Activated T-helper 2 cell treated with anti-CD3 and anti-CD28 coated beads, Interferon-gamma antibody, Interleukin-2, Interleukin-4, amounts not matched to agents 10 μg/mL and 5 μg/mL and 100 μg/mL, durations not matched to agents 14 hours and 24 hours and 36 hours (primary cell): ENCODE measurements at regions not wholly inside any gene's neighbourhood (a gene's known extent, or its start where the extent isn't known, plus 50 kb on each side); places are given as distances from the start of the nearest gene placed in this dataset.

ENCODE experiments used
- DNase-seq: peaks from one replicate; pipeline ENCODE4 v3.0.0; 2021; ENCODE audit warnings: low spot score
- H3K27ac Mint-ChIP-seq: one replicate; pipeline ENCODE4 v1.8.0; 2021; ENCODE audit warnings: mixed read lengths
- H3K27me3 Mint-ChIP-seq: one replicate; pipeline ENCODE4 v1.8.0; 2021; ENCODE audit warnings: low read depth, mixed read lengths
- H3K36me3 Mint-ChIP-seq: one replicate; pipeline ENCODE4 v1.8.0; 2021; ENCODE audit warnings: low read depth, mixed read lengths
- H3K4me1 Mint-ChIP-seq: one replicate; pipeline ENCODE4 v1.8.0; 2021; ENCODE audit warnings: low read depth, mixed read lengths
- H3K4me3 Mint-ChIP-seq: one replicate; pipeline ENCODE4 v1.8.0; 2021; ENCODE audit warnings: low read depth, mild to moderate bottlenecking, moderate library complexity, mixed read lengths
- H3K9me3 Mint-ChIP-seq: one replicate; pipeline ENCODE4 v1.8.0; 2021; ENCODE audit warnings: mixed read lengths
- intact Hi-C: fragments of 100-400 bp; cut with micrococcal nuclease; formaldehyde crosslinking; loops from one replicate; pipeline ENCODE4 v1.15.1; 2023

DNA sequence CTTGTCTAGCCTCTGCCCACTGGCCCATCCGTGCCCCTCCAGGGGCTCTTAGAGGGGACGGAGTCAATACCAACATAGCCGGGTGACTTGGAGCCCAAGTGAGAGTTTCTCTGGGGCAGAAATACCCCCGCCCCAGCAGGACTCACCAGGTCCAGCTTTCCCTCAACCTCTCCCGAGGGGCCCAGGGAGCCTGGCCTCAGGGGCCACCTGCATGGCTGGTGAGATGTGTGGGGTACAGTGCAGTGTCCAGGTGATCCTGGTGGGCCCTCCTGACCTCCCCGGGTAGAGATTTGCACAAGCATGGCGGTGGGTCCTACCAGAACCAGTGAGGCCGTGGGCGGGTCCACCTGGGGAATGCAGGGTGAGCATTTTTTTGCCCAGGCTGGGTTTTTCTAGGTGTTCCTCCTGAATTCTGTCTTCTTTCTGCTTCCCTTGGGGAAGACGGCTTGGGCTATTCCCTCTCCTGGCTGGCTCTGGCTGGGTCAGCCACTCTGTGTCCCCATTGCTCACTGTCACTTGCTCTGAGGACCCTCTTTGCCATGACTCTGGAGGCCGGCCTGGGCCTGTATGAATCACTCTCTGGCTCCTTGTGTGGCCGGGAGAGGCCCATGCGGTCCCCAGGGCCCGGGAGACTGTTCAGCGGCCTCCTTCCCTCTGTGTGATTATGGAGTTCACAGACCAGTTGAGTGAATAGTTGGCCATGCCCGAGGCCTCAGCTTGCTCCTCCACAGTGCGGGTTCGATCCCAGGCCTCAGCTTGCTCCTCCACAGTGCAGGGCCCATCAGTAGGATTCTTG is 71.0 kb upstream of the NKX1-1 start:
- intact Hi-C loops = no loop called here
- no peak overlapping the region for H3K27ac Mint-ChIP-seq
- no peaks in the 10 kb centered on the region for H3K36me3 Mint-ChIP-seq
- H3K4me1 Mint-ChIP-seq = no peaks in the 10 kb centered on the region
- H3K4me3 Mint-ChIP-seq = no peak overlapping the region
- no peaks in the 10 kb centered on the region for H3K27me3 Mint-ChIP-seq
- H3K9me3 Mint-ChIP-seq = peaks cover 14% of the 10 kb centered on the region
- no peak for DNase-seq

DNA sequence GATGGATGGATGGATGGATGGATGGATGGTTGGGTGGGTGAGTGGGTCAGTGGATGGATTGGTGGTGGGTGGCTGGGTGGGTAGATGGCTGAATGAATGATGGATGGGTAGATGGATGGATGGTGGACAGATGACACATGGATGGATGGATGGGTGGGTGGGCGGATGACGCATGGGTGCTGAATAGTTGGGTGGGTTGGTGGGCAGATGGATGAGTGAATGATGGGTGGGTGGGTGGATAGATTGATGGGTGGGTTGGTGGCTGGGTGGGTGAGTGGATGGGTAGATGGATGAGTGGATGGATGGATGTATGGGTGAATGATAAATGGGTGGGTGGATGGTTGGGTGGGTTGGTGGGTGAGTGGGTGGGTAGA is 69.9 kb upstream of the NKX1-1 start:
- Mint-ChIP-seq H3K4me1 (no peaks in the 10 kb centered on the region), H3K9me3 (peaks cover 10% of the 10 kb centered on the region), H3K36me3 (no peaks in the 10 kb centered on the region), H3K27me3 (no peaks in the 10 kb centered on the region), H3K4me3 (no peak overlapping the region), H3K27ac (no peak overlapping the region)
- no peak for DNase-seq
- intact Hi-C loops = no loop called here

DNA sequence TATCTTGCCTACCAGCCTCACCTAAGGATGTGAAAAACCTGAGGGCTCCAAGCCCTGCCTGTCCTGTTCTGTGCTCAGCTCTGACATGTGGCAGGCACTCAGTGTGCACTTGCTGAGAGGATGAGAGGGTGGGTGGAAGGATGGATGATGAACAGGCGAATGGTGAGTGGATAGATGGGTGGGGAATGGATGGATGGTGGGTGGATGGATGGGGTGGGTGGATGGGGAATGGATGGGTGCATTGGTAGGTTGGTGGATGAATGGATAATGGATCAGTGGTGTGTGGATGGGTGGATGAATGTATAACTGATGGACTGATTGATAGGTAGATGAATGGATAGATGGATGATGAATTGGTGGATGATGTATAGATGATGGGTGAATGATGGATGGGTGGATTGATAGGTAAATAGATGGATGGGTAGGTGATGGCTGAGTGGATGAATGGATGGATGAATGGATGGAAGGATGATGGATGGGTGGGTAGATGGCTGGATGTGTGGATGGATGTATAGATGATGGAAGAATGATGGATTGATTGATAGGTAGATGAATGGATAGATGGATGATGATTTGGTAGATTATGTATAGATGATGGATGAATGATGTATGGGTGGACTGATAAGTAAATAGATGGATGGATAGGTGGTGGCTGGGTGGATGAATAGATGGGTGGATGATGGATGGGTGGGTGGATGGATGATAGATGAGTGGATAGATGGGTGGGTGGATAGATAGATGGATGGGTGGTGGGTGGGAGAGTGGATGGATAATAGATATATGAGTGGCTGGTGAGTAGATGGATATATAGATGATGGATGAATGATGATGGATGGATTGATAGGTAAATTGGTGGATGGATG is 69.3 kb upstream of the NKX1-1 start:
- Mint-ChIP-seq H3K4me3 (no peak overlapping the region), H3K27me3 (no peaks in the 10 kb centered on the region), H3K27ac (no peak overlapping the region), H3K36me3 (no peaks in the 10 kb centered on the region), H3K4me1 (no peaks in the 10 kb centered on the region), H3K9me3 (peaks cover 10% of the 10 kb centered on the region)
- intact Hi-C loops = no loop called here
- DNase-seq = no peak

DNA sequence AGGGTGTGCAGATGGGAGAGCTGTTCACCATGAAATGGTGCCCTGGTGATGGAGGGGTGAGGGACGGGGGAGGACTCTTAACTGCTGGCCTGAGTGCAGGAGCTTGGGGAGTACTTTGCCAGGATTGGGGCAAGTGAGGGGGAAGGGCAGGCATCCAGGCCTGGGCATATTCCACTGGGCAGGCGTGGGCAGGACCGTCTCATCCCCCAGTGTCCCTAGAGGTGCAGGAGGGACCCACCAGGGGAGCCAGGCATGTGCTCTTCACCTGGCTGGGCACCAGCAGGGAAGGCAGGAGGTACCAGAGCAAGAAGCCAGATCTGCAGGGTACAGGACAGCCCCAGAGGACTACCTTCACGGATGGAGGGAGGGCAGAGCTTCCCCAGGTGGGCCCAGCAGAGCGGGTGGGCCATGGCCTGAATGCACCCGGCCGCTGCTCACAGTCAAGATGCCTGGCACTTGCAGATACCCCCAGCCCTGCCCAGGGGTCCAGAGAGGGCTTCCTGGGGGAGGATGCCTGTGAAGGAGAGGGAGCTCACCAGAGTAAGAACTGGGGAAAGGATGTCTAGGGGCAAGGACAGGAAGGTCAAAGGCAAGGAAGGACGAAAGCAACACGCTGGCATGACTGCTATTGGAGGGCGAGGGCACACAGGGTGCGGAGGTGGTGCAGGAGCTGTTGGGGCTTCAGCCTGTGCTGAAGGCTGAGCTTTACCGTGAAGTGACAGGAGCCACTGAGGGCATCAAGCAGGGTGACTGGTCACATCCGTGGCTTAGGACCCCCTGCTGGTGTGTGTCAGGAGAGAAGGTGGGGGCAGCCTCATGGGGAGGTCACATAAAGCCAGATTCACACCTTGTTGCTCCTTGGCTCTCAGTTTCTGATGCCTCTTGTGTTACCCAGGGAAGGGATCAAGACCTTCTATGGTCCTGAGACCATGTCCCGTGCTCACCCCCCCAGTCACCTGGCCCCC is 68.2 kb upstream of the NKX1-1 start:
- Mint-ChIP-seq H3K36me3 (no peaks in the 10 kb centered on the region), H3K4me3 (no peak overlapping the region), H3K27ac (no peak overlapping the region), H3K9me3 (peaks cover 6% of the 10 kb centered on the region), H3K4me1 (no peaks in the 10 kb centered on the region), H3K27me3 (no peaks in the 10 kb centered on the region)
- no peak for DNase-seq
- intact Hi-C loops = no loop called here

DNA sequence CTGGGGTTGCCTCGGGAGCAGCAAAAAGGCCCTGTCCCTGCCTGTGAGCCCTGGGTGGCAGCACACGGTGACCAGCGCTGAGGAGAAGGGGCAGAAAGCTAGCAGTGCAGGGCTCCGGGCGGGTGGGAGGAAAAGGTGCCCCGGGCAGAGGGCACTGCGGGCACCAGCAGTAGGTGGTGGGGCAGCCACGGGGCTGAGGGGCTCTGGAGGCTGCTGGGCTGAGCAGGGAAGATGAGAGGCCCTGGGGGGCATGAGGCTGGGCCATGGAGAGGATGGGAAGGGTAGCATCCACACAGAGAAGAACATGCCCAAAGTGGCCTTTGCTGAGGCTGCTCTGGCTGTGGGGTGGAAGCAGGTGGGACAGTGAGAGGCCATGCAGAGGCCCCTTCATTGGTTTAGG is 67.5 kb upstream of the NKX1-1 start:
- intact Hi-C loops = no loop called here
- Mint-ChIP-seq H3K27me3 (no peaks in the 10 kb centered on the region), H3K36me3 (no peaks in the 10 kb centered on the region), H3K9me3 (peaks cover 5% of the 10 kb centered on the region), H3K4me1 (no peaks in the 10 kb centered on the region), H3K4me3 (no peak overlapping the region), H3K27ac (no peak overlapping the region)
- no peak for DNase-seq

DNA sequence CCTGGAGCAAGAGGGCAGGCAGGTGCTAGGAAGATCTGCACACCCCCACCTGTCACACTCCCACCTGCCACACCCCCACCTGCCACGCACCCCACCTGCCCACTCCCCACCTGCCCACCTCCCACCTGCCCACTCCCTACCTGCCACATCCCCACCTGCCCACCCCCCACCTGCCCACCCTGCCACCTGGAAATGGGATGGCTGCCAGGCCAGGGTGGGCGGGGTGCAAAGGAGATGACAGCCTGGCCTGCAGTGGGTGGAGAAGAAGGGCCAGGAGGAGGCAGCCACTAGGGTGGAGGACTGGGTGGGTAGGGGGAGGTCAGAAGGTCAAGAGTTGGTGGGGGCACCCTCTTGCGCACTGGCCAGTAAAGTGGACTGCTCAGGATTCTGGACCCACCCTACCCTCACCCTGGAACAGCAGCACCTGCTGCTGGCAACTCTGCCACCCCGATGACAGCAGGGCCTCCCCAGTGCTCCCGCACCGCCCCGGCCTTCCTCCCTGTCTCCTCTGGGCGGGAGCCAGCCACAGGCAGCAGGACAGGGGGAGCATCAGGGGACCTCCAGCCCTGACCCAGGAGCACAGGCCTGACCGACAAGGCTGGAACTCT is 66.8 kb upstream of the NKX1-1 start:
- H3K36me3 Mint-ChIP-seq = no peaks in the 10 kb centered on the region
- H3K27ac Mint-ChIP-seq = no peak overlapping the region
- H3K27me3 Mint-ChIP-seq = no peaks in the 10 kb centered on the region
- intact Hi-C loops = no loop called here
- peaks cover 10% of the 10 kb centered on the region for H3K9me3 Mint-ChIP-seq
- H3K4me3 Mint-ChIP-seq = no peak overlapping the region
- H3K4me1 Mint-ChIP-seq = no peaks in the 10 kb centered on the region
- no peak for DNase-seq

DNA sequence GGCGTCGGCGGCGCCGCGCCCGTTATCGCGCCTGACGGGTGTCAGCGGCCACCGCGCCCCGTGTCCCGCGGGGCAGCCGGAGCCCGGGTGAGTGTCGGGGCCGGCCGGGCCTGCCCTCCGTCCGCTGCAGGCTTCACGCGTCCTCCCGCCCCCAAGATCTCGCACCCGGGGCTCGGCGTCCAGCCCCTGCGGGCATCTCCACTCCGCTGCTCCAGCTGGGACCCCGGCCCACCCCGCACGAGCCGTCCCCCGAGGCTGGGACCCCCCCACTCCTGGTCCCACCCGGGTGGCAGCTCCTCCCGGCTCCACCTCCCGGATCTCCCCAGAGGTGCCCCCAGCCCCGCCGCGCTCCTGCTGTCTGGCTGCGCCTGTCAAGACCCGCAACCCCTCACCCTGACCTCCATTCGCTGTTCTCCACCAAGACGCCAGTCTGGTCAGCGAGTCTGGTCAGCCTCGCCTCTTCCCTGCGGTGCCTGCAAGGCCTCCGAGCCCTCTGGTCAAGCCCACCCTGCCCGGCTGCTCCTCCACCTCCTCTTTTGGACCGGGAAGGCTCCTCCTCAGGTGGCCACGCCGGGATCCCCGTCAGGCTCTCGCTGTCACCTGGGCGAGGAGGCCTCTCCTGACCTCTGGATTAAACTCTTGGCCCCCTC is 66.0 kb upstream of the NKX1-1 start:
- H3K27me3 Mint-ChIP-seq = no peaks in the 10 kb centered on the region
- peaks cover 17% of the 10 kb centered on the region for H3K9me3 Mint-ChIP-seq
- DNase-seq = no peak
- H3K27ac Mint-ChIP-seq = no peak overlapping the region
- no peaks in the 10 kb centered on the region for H3K36me3 Mint-ChIP-seq
- H3K4me3 Mint-ChIP-seq = no peak overlapping the region
- intact Hi-C loops = no loop called here
- no peaks in the 10 kb centered on the region for H3K4me1 Mint-ChIP-seq

DNA sequence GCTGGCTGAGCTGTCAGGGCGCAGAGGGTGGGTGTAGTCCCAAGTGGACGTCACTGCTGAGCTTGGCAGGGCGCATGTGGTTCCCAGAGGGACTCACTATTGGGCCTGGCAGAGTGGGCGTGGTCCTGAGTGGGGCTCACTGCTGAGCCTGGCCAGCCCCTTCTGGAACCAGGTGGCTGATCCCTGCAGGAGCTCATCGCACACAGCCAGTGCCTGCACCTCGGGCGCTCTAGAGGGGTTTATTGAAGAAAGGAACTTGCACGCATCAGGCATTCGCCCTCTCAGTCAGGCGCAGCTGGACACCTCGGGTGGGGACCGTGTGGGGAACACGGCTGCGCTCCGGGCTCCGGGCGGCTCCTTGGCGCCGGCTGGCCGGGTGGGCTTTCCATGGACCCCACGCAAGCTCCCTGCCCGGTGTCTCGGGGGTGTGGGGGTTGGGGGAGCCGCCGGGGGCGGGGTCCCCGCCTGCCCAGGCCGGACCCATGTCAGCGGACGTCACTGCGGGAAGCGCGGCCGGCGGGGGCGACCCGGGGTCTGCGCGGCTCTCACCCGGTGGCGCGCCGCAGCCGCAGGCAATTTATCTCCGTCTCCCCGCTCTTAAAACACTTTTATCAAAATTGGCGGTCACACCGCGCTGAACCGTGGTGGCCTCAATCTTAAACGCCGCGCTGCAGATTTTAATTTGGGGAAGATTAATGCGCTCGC is 65.4 kb upstream of the NKX1-1 start:
- Mint-ChIP-seq H3K27me3 (no peaks in the 10 kb centered on the region), H3K27ac (no peak overlapping the region), H3K4me3 (no peak overlapping the region), H3K4me1 (no peaks in the 10 kb centered on the region), H3K36me3 (no peaks in the 10 kb centered on the region), H3K9me3 (peaks cover 17% of the 10 kb centered on the region)
- intact Hi-C loops = no loop called here
- DNase-seq = no peak

DNA sequence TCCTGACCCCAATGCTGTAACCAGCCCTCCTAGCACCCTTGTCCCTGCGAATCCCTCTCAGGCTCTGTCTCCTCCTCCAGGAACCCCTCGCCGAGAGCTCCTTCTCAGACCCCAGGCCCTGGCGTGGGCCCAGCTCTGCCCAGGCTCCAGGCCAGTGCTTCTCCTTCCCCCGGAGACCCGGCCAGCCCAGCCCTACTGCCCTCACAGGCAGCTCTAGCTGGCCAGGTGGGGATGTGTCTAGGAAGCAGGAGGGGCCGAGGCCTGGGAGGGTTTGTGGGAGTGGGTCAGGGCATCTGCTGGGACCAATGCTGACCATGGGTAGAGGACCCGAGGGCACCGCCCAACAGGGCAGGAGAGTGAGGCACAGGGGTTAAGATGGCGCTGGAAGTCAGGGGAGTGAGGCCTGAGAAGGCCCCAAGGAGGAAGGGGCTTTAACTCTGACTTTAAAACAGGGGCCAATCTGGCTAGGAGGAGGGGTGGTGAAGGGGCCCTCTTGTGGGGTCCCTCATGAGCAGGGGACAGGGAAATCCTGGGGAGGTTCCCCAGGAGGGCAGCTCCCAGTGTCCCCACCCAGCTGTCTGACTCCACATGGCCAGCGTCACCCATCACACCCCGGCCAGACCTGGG is 64.7 kb upstream of the NKX1-1 start:
- Mint-ChIP-seq H3K4me3 (no peak overlapping the region), H3K27ac (no peak overlapping the region), H3K27me3 (no peaks in the 10 kb centered on the region), H3K4me1 (no peaks in the 10 kb centered on the region), H3K9me3 (peaks cover 17% of the 10 kb centered on the region), H3K36me3 (no peaks in the 10 kb centered on the region)
- intact Hi-C loops = no loop called here
- DNase-seq = no peak

DNA sequence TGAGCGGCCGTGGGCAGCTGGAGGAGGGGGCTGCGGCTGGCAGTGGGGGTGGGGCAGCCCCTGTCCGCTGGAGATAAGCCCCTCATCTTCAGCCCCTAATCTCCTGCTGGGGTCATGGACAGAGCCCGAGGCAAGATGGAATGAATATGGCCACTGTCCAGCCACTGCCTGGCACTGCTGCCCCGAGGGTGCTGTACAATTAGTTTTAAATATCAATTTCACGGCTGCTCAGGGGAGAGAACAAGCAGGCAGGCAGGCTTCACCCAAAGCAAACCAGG is 64.1 kb upstream of the NKX1-1 start:
- H3K27me3 Mint-ChIP-seq = no peaks in the 10 kb centered on the region
- no peak overlapping the region for H3K27ac Mint-ChIP-seq
- no peak for DNase-seq
- no peaks in the 10 kb centered on the region for H3K4me1 Mint-ChIP-seq
- intact Hi-C loops = no loop called here
- peaks cover 12% of the 10 kb centered on the region for H3K9me3 Mint-ChIP-seq
- no peak overlapping the region for H3K4me3 Mint-ChIP-seq
- H3K36me3 Mint-ChIP-seq = no peaks in the 10 kb centered on the region

DNA sequence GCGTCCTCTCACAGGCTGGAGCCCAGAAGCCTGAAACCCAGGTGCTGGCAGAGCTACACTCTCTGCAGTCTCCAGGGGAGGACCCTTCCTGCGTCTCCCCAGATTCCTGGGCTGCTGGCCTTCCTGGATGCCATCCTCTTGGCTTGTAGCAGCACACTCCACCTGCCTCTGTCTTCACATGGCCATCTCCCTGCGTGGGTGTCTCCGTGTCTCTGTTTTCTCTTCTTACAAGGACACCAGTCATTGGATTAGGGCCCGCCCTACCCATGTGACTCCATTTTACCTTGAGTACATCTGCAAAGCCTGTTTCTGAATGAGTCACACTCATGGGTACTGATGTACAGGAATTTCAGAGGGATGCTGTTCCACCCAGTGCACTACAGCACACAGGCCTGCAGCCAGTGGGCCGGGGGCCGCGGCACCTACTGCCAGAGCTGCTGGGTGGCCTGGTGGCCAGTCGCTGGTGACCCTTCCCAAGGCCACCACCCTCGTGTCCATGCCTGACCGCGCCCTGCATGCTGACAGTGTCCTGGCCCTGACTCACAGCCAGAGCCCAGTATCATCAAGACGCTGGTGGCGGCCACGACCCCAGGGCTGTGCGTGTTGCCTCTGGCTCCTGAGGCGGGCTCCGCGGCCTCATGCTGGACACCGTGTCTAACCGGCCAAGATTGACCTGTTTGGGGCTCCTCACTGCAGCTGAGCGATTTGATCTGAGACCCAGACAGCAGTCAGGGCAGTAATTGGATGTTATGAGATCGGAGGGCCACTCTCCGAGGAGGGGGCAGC is 63.6 kb upstream of the NKX1-1 start:
- intact Hi-C loops = no loop called here
- H3K4me3 Mint-ChIP-seq = no peak overlapping the region
- H3K27me3 Mint-ChIP-seq = no peaks in the 10 kb centered on the region
- peaks cover 12% of the 10 kb centered on the region for H3K9me3 Mint-ChIP-seq
- no peaks in the 10 kb centered on the region for H3K4me1 Mint-ChIP-seq
- H3K27ac Mint-ChIP-seq = no peak overlapping the region
- DNase-seq = no peak
- H3K36me3 Mint-ChIP-seq = no peaks in the 10 kb centered on the region
